HG02885 (cell line): ENCODE measurements at regions not wholly inside any gene's neighbourhood (a gene's known extent, or its start where the extent isn't known, plus 50 kb on each side); places are given as distances from the start of the nearest gene placed in this dataset.

Experiments used
- ATAC-seq: cut with Tn5 transposase; IDR thresholded peaks from one replicate; pipeline ENCODE4 v1.9.1; 2021; ENCODE audit warnings: mild to moderate bottlenecking; ENCODE audit not compliant: unreplicated experiment, poor library complexity

DNA sequence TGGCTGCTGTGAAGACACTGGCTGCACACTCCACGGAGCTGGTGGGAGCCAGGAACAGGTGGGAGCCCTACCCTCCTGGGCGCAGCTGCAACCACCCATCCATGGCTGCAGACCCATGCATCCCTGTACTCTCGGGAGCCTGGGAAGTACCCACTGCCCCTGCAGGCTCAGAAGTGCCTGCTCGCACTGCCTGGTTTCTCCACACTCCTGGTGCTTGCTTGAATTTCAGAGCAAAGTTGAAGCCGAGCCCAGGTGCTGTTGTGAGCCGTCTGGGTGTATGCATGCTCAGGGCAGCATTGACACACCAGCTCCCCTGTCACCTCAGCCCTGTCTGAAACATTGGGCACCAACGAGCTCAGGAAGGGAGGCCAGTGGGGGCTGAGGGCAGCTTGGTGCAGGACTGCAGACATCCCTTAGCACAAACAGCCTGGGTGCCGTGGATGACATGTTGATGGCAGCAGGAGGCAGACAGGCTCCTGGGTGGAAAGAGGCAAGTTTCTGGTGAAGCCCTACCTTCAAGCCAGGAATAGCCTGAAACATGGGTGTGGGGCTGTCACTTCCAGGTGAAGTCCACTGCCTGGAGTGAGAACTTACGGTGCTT lies 585.9 kb downstream of the PCDH18 start:
- ATAC-seq = no peak

GRCh38 chr4:136939781-136940180 lies 592.5 kb downstream of the PCDH18 start:
- ATAC-seq = no peak

DNA sequence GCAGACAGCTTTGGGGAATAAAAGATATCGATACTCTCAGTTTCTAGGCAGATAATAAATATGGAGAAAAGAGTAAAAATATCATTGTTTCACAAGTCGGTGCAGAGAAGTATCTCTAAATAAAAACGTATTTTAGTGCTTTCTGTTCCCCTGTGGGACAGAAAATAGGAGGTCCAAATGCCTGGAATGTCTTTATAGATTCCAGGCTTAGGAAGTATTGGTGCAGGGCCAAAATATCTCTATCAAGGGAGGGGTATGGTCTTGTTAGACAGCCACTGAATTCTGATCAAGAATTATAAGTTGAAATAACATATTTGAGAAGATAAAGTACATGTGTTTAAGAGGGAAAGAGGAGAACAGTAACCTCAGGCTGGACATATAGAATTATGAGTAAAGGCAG lies 596.4 kb downstream of the PCDH18 start:
- no peak for ATAC-seq

DNA sequence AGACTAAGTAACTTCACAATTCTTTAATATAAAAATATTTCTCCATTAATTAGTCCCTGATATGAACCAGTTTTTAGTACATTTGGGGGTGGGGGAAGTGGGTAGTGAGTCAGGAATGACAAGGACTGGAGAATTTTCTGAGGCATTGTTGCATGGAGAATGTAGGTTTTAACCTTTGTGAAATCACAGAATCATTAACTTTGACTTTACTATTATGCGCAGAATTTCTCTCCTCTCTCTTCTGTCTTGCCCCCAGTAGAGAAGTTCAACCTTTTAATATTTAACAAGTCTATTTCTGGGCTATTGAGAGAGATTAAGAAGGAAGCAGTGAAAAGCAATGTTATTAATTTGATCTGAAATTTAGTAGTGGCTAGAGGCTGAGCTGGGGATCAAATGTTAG lies 597.0 kb downstream of the PCDH18 start:
- ATAC-seq = no peak

DNA sequence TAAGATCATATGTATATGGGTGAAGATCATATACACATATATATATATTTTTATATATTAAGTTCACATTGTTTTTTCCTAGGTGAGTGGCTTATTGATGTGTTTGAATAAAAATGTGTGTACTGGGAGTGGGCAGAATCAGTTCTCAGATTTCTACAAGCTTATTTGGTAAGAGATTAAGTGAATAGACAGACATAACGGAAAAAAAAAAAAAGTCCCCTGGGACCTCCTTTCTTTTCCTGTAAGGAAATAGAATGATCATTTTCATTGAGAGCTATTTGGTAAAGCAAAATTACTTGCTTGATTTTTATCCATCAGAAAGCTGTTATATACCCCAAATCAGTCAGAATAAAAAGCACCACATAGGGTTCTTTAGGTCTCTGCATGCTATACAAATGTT lies 597.7 kb downstream of the PCDH18 start:
- ATAC-seq = no peak

- no peak for ATAC-seq
Observed at GRCh38 chr4:136931781-136932180, 600.5 kb downstream of the PCDH18 start.

GRCh38 chr4:136928957-136929411 lies 603.3 kb downstream of the PCDH18 start:
- no peak for ATAC-seq

DNA sequence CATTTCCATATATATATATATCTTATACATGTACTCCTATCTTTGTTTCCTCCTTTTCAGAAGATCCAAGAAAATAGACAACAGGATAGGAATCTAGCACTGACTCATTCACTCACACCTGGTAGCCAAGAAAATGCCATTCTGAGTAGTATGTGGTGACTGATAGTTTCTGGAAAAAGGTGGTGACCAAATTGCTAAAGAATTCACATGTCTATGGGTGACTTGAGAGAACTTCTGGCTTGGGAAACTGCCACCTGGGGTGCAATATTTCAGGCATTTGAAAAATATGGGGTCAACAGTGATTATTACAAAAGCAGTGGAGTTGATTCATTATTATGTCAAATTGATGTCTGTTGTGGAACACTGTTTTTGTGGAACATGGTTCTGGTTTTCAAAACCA lies 605.1 kb downstream of the PCDH18 start:
- ATAC-seq = no peak

- ATAC-seq = no peak
Observed at GRCh38 chr4:136925203-136925602, 607.1 kb downstream of the PCDH18 start.

- ATAC-seq = no peak
Observed at GRCh38 chr4:136922066-136922465, 610.2 kb downstream of the PCDH18 start.

- no peak for ATAC-seq
Observed at GRCh38 chr4:136920092-136920881, 612.0 kb downstream of the PCDH18 start.

- ATAC-seq = no peak
Observed at GRCh38 chr4:136918772-136919171, 613.5 kb downstream of the PCDH18 start.

DNA sequence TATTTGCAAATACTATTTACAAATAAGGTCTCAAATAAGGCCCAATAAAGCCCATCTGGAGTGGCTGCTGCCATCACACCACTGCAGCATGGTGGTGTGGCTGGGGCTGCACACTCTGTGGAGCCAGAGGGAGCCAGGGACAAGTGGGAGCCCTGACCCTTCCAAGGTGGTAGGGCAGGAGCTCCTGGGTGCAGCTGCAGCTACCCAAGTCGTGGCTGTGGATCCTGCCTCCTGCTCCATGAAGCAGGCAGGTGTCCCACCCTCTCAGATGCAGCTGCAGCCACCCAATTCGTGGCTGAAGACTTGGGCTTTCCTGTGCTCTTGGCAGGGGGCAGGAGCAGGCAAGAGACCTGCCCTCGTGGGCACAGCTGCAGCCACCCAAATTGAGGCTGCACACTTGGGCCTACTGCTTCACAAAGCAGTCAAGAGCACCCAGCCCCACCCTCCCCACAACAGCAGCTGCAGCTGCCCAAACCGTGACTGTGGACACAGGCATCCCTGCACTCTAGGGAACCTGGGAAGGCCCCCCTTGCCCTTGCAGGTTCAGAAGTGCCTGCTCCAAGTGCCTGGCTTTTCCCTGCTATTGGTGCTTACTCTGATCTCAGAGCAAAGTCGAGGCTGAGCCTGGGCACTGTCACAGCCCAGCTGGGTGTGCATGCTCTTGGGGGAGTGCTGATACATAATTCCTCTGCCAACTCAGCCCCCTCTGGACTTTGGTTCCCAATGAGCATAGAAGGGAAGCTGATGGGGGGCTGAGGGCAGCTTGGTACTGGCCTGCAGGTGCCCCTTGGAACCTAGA lies 614.8 kb downstream of the PCDH18 start:
- ATAC-seq = no peak

- no peak for ATAC-seq
Observed at GRCh38 chr4:136909626-136910025, 622.7 kb downstream of the PCDH18 start.

- no peak for ATAC-seq
Observed at GRCh38 chr4:136908122-136908521, 624.2 kb downstream of the PCDH18 start.

- ATAC-seq = no peak
Observed at GRCh38 chr4:136900696-136901095, 631.6 kb downstream of the PCDH18 start.

- ATAC-seq = no peak
Observed at GRCh38 chr4:136898590-136899248, 633.6 kb downstream of the PCDH18 start.

GRCh38 chr4:136893573-136893972 lies 638.7 kb downstream of the PCDH18 start:
- no peak for ATAC-seq

DNA sequence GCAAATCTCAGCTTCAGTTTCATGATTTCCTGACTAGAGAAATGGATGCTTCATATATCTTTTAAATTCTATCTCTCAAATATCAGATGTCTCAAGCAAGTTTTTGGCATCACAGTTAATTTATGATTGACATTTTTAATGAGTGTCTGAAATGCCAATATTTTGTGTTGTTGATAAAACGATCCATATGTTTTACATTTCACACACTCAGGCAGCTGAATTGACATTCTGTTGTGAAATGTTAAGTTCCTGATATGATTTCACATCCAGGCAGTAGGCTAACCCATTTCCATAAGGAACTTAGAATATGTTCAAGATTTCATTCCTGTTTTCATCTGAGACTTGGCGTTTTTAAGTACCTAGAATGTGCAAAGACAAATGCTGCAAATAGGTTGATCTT lies 650.6 kb downstream of the PCDH18 start:
- no peak for ATAC-seq

- ATAC-seq = no peak
Observed at GRCh38 chr4:136873555-136873954, 658.7 kb downstream of the PCDH18 start.

DNA sequence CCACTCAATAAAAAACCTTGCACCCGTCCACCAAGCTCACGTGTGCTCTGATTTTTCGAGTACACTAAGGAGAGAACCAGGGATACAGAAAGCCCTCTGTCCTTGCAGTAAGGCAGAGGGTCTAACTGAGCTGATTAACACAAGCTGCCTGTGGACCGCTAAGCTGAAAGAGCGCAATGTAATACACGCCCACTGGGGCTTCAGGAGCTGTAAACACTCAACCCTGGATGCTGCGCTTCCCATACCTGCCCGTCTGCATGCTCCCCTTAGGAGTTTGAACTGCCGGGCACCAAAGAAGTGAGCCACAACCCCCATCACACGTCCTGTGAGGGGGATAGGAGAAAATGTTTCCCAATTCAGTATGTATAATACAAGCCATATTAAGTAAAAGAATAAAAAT lies 664.8 kb downstream of the PCDH18 start:
- no peak for ATAC-seq
